ENCODE measurements at regions not wholly inside any gene's neighbourhood (a gene's known extent, or its start where the extent isn't known, plus 50 kb on each side); places are given as distances from the start of the nearest gene placed in this dataset.

- TF ChIP-seq, protein P1, sequence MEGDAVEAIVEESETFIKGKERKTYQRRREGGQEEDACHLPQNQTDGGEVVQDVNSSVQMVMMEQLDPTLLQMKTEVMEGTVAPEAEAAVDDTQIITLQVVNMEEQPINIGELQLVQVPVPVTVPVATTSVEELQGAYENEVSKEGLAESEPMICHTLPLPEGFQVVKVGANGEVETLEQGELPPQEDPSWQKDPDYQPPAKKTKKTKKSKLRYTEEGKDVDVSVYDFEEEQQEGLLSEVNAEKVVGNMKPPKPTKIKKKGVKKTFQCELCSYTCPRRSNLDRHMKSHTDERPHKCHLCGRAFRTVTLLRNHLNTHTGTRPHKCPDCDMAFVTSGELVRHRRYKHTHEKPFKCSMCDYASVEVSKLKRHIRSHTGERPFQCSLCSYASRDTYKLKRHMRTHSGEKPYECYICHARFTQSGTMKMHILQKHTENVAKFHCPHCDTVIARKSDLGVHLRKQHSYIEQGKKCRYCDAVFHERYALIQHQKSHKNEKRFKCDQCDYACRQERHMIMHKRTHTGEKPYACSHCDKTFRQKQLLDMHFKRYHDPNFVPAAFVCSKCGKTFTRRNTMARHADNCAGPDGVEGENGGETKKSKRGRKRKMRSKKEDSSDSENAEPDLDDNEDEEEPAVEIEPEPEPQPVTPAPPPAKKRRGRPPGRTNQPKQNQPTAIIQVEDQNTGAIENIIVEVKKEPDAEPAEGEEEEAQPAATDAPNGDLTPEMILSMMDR (IDR thresholded peaks at IDR 0.05; ENCODE audit: control insufficient read depth, extremely low read depth, insufficient read depth), result no peak
These were observed 536.0 kb upstream of the C16orf82 start for GRCh38 chr16:26530584-26531289.

GRCh38 chr16:26531290-26531730 lies 535.4 kb upstream of the C16orf82 start:
- TF ChIP-seq, protein P1 (IDR thresholded peaks at IDR 0.05; ENCODE audit: control insufficient read depth, extremely low read depth, insufficient read depth), result no peak
- H3K4me3 ChIP-seq (ENCODE audit: low read depth, low read length), result no peak overlapping the region
- DNase-seq (ENCODE audit: low read depth), result no peak

More at GRCh38 chr16:26530584-26531289, 536.0 kb upstream of the C16orf82 start:
- no peak overlapping the region for H3K4me3 ChIP-seq (ENCODE audit: low read depth, low read length)
- no peak for DNase-seq (ENCODE audit: low read depth)

DNA sequence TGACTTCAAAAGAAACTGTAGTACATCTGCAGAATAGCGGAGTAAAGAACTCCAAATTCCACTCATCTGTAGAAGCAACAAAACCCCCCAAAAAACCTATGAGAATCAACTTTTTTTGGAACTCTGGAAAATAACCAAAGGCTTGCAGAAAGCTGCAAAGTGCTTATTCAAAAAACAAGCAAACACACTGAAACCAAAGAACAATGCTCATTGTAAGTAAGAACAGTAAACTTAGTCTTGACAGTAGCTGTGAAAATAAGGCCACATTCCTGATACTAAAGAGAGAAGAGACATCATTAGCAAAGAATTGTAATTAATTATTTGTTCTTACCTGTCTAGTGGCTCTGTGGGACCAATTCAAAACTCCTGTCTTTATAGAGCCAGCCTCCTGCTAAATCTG lies 534.3 kb upstream of the C16orf82 start:
- TF ChIP-seq, protein P1 (IDR thresholded peaks at IDR 0.05; ENCODE audit: control insufficient read depth, extremely low read depth, insufficient read depth), result no peak
- no peak for DNase-seq (ENCODE audit: low read depth)
- H3K4me3 ChIP-seq (ENCODE audit: low read depth, low read length), result no peak overlapping the region

DNA sequence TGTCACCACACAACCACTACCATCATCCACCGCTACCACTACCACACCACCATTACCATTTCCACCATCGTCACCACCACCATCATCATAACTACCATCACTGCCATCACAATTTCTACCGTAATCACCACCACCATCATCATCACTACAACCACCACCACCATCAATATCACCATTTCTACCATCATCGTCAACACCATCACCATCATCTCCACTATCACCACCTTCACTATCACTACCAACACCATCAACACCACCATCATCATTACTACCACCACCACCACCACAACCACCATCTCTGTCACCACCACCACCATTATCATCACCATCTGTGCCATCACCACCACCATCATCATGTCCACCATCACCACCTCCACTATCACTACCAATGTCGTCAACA lies 524.5 kb upstream of the C16orf82 start:
- no peak overlapping the region for H3K4me3 ChIP-seq (ENCODE audit: low read depth, low read length)
- DNase-seq (ENCODE audit: low read depth), result no peak
- TF ChIP-seq, protein P1 (IDR thresholded peaks at IDR 0.05; ENCODE audit: control insufficient read depth, extremely low read depth, insufficient read depth), result no peak

- H3K4me3 ChIP-seq (ENCODE audit: low read depth, low read length), result no peak overlapping the region
- no peak for DNase-seq (ENCODE audit: low read depth)
- TF ChIP-seq, protein P1 (IDR thresholded peaks at IDR 0.05; ENCODE audit: control insufficient read depth, extremely low read depth, insufficient read depth), result no peak
These were observed 520.2 kb upstream of the C16orf82 start for GRCh38 chr16:26546573-26546972.

DNA sequence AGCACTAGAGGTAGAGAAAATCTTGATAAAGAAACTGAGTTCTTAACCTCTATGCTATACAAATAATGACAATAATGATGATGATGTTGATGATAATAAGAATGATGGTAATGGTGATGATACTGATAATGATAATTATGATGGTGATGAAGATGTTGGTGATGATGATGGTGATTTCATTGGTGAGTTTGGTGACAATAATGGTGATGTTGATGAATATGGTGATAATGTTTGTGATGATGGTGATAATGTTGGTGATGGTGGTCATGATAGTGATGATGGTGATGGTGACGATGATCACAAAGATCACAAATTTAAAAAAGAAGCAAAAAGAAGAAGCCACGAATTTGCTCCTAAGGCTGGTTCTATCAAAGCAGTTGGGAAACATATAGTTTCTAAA lies 519.0 kb upstream of the C16orf82 start:
- no peak for DNase-seq (ENCODE audit: low read depth)
- TF ChIP-seq, protein P1 (IDR thresholded peaks at IDR 0.05; ENCODE audit: control insufficient read depth, extremely low read depth, insufficient read depth), result no peak
- no peak overlapping the region for H3K4me3 ChIP-seq (ENCODE audit: low read depth, low read length)

DNA sequence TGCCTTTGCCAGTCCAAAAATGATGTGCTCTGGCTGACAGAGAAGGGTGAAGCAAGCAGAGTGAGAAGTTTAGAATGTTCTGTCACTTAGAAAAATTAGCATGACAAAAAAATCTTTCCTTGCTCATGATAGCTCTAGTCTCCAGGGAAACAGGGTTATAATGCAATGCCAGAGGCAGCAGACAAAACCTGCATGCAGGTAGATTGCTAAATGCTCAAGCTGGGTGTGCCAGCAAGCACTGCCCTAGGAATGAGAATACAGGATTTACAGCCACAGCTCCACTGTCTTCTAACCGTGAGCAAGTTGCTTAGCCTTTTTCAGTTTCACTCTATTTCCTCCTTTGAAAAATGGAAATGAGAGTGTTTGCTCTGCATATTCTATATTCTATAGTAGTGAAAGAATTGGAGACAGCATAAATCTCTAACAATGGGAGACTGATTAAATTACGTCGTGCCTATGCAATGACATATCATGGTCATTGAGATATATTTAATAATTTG lies 516.6 kb upstream of the C16orf82 start:
- no peak for DNase-seq (ENCODE audit: low read depth)
- H3K4me3 ChIP-seq (ENCODE audit: low read depth, low read length), result no peak overlapping the region
- TF ChIP-seq, protein P1 (IDR thresholded peaks at IDR 0.05; ENCODE audit: control insufficient read depth, extremely low read depth, insufficient read depth), result no peak
